OCI-LY1 (cell line): ENCODE measurements at regions not wholly inside any gene's neighbourhood (a gene's known extent, or its start where the extent isn't known, plus 50 kb on each side); places are given as distances from the start of the nearest gene placed in this dataset.

ENCODE experiments used
- H2AFZ ChIP-seq: fragments of 200-600 bp; sonication (generic), shearing (Covaris generic); 2 replicates; pipeline ENCODE4 v1.6.0; 2014; ENCODE audit warnings: antibody characterized with exemption, mild to moderate bottlenecking, low read length
- H3F3A ChIP-seq: fragments of 200-600 bp; sonication (generic), shearing (Covaris generic); 2 replicates; pipeline ENCODE4 v1.6.0; 2014; ENCODE audit warnings: mild to moderate bottlenecking, antibody characterized with exemption, low read length, moderate library complexity; ENCODE audit not compliant: insufficient read depth
- H3K27ac ChIP-seq: fragments of 200-600 bp; sonication (generic); 2 replicates; pipeline ENCODE4 v1.5.1; 2014; ENCODE audit warnings: low read length, mixed run types, mild to moderate bottlenecking, low read depth; ENCODE audit not compliant: poor library complexity, severe bottlenecking
- H3K27me3 ChIP-seq: fragments of 200-600 bp; sonication (generic); 2 replicates; pipeline ENCODE4 v1.6.0; 2014; ENCODE audit warnings: antibody characterized with exemption, mild to moderate bottlenecking, low read length, moderate library complexity; ENCODE audit not compliant: insufficient read depth
- H3K36me3 ChIP-seq: fragments of 200-600 bp; sonication (generic); 2 replicates; pipeline ENCODE4 v1.6.1; 2014; ENCODE audit warnings: mild to moderate bottlenecking, antibody characterized with exemption, low read length, moderate library complexity, mixed read lengths; ENCODE audit not compliant: insufficient read depth
- H3K4me1 ChIP-seq: fragments of 200-600 bp; sonication (generic); 2 replicates; pipeline ENCODE4 v1.5.1; 2014; ENCODE audit warnings: mild to moderate bottlenecking, low read length, moderate library complexity; ENCODE audit not compliant: insufficient read depth, severe bottlenecking
- H3K4me2 ChIP-seq: fragments of 200-600 bp; sonication (generic), shearing (Covaris generic); 2 replicates; pipeline ENCODE4 v1.6.1; 2014; ENCODE audit warnings: low read length
- H3K4me3 ChIP-seq: fragments of 200-600 bp; sonication (generic); 2 replicates; pipeline ENCODE4 v1.5.1; 2014; ENCODE audit warnings: low read length, low read depth, mild to moderate bottlenecking, mixed read lengths; ENCODE audit not compliant: poor library complexity, severe bottlenecking
- H3K79me2 ChIP-seq: fragments of 200-600 bp; shearing (Covaris generic); 2 replicates; pipeline ENCODE4 v1.6.1; 2016; ENCODE audit warnings: mixed run types, low read length, mixed read lengths; ENCODE audit not compliant: insufficient read depth
- H3K9ac ChIP-seq: fragments of 200-600 bp; sonication (generic), shearing (Covaris generic); 2 replicates; pipeline ENCODE4 v1.6.1; 2014; ENCODE audit warnings: mild to moderate bottlenecking, low read length, mixed read lengths
- H3K9me2 ChIP-seq: fragments of 200-600 bp; sonication (generic), shearing (Covaris generic); 2 replicates; pipeline ENCODE4 v1.6.1; 2014; ENCODE audit warnings: low read depth, mild to moderate bottlenecking, low read length, mixed read lengths
- H3K9me3 ChIP-seq: fragments of 200-600 bp; shearing (Covaris generic); 2 replicates; pipeline ENCODE4 v1.6.1; 2014; ENCODE audit warnings: low read length, mixed read lengths
- H4K20me1 ChIP-seq: fragments of 200-600 bp; sonication (generic), shearing (Covaris generic); 2 replicates; pipeline ENCODE4 v1.6.0; 2016; ENCODE audit warnings: mild to moderate bottlenecking, low read length; ENCODE audit not compliant: insufficient read depth
- EZH2 ChIP-seq: fragments of 200-600 bp; sonication (generic), shearing (Covaris generic); IDR thresholded peaks from 2 replicates; pipeline ENCODE4 v1.8.0; 2017; ENCODE audit warnings: borderline replicate concordance, mixed run types, mild to moderate bottlenecking, antibody characterized with exemption, low read length, moderate library complexity, mixed read lengths
- TF ChIP-seq, protein P1 (sequence below): fragments of 200-600 bp; sonication (generic), shearing (Covaris generic); IDR thresholded peaks from 2 replicates; pipeline ENCODE4 v1.5.1; 2017; ENCODE audit warnings: mild to moderate bottlenecking, antibody characterized with exemption, low read length, moderate library complexity, mixed read lengths

GRCh38 chr2:111705711-111706336 lies 178.2 kb downstream of the ANAPC1 start:
- Histone ChIP-seq H3K9me2 (no peaks in the 10 kb centered on the region), H3K4me1 (peaks cover 100% of the 10 kb centered on the region), H4K20me1 (no peaks in the 10 kb centered on the region), H3K9me3 (no peaks in the 10 kb centered on the region), H3K79me2 (no peaks in the 10 kb centered on the region), H2AFZ (no peak overlapping the region), H3K4me3 (peak overlapping the region; percentile 53), H3K36me3 (no peaks in the 10 kb centered on the region), H3K9ac (peak overlapping the region; percentile 83), H3F3A (peaks cover 21% of the 10 kb centered on the region), H3K4me2 (peak overlapping the region; percentile 71), H3K27ac (peak overlapping the region; percentile 100), H3K27me3 (no peaks in the 10 kb centered on the region)
- TF ChIP-seq, protein P1, sequence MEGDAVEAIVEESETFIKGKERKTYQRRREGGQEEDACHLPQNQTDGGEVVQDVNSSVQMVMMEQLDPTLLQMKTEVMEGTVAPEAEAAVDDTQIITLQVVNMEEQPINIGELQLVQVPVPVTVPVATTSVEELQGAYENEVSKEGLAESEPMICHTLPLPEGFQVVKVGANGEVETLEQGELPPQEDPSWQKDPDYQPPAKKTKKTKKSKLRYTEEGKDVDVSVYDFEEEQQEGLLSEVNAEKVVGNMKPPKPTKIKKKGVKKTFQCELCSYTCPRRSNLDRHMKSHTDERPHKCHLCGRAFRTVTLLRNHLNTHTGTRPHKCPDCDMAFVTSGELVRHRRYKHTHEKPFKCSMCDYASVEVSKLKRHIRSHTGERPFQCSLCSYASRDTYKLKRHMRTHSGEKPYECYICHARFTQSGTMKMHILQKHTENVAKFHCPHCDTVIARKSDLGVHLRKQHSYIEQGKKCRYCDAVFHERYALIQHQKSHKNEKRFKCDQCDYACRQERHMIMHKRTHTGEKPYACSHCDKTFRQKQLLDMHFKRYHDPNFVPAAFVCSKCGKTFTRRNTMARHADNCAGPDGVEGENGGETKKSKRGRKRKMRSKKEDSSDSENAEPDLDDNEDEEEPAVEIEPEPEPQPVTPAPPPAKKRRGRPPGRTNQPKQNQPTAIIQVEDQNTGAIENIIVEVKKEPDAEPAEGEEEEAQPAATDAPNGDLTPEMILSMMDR = no peak

GRCh38 chr2:111706481-111707001 lies 177.5 kb downstream of the ANAPC1 start:
- H3K9me3 ChIP-seq = no peaks in the 10 kb centered on the region
- no peaks in the 10 kb centered on the region for H3K36me3 ChIP-seq
- TF ChIP-seq, protein P1 = peak; percentile 10; the same call in 1 of the 2 replicates
- TF ChIP-seq EZH2 = no peak
- peak overlapping the region; percentile 100 for H3K27ac ChIP-seq
- no peaks in the 10 kb centered on the region for H3K27me3 ChIP-seq
- H3K4me1 ChIP-seq = peaks cover 100% of the 10 kb centered on the region
- no peak overlapping the region for H2AFZ ChIP-seq
- H3K4me2 ChIP-seq = peak overlapping the region; percentile 71
- H3K79me2 ChIP-seq = no peaks in the 10 kb centered on the region
- H3K9ac ChIP-seq = peak overlapping the region; percentile 83
- H4K20me1 ChIP-seq = no peaks in the 10 kb centered on the region
- H3K4me3 ChIP-seq = no peak overlapping the region
- H3F3A ChIP-seq = peaks cover 21% of the 10 kb centered on the region
- H3K9me2 ChIP-seq = no peaks in the 10 kb centered on the region

DNA sequence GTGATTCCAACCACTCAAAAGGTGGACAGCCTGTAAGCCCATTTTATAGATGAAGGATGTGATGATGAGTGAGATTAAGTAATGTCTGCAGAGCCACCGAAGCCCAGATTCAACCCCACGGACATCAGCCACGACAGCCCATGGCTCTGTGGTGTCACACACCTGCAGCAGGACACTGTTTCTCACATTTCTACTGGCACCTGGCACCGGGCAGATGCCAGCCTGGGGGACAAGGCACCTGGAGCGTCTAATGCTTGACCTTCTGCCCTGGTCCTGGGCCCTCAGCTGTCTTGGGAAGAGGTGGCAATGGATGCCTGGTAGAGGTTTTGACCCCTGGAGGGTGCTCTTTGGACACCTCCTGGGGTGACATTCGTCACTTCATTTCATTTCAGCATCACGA lies 176.3 kb downstream of the ANAPC1 start:
- TF ChIP-seq EZH2 = no peak
- TF ChIP-seq, protein P1 = peak; percentile 17; the same call in 1 of the 2 replicates
- Histone ChIP-seq H3K4me2 (peak overlapping the region; percentile 63), H3K27ac (peak overlapping the region; percentile 100)

More for the DNA sequence above, 176.3 kb downstream of the ANAPC1 start:
- no peak overlapping the region for H2AFZ ChIP-seq
- H3K4me1 ChIP-seq = peaks cover 90% of the 10 kb centered on the region
- H3K36me3 ChIP-seq = no peaks in the 10 kb centered on the region
- no peaks in the 10 kb centered on the region for H3K79me2 ChIP-seq
- H3K4me3 ChIP-seq = no peak overlapping the region
- H4K20me1 ChIP-seq = no peaks in the 10 kb centered on the region
- H3K9me3 ChIP-seq = no peaks in the 10 kb centered on the region
- H3K27me3 ChIP-seq = no peaks in the 10 kb centered on the region
- no peaks in the 10 kb centered on the region for H3K9me2 ChIP-seq
- peak overlapping the region; percentile 71 for H3K9ac ChIP-seq
- H3F3A ChIP-seq = peaks cover 21% of the 10 kb centered on the region
